SU-DHL-6 (cell line): ENCODE measurements at regions not wholly inside any gene's neighbourhood (a gene's known extent, or its start where the extent isn't known, plus 50 kb on each side); places are given as distances from the start of the nearest gene placed in this dataset.

ENCODE experiments used
- CTCF ChIP-seq: fragments of 200-600 bp; sonication (generic); IDR thresholded peaks from one replicate; pipeline ENCODE4 v1.5.1; 2017; ENCODE audit warnings: antibody characterized with exemption, mild to moderate bottlenecking, low read length, moderate library complexity; ENCODE audit not compliant: insufficient read depth, poor library complexity, severe bottlenecking
- EZH2phosphoT487 ChIP-seq: fragments of 200-600 bp; sonication (generic), shearing (Covaris generic); conservative IDR thresholded peaks from 2 replicates; pipeline ENCODE4 v1.6.1; 2018; ENCODE audit warnings: mild to moderate bottlenecking, antibody characterized with exemption, low read length, moderate library complexity, mixed read lengths

- TF ChIP-seq CTCF (no peak), EZH2phosphoT487 (no peak)
These were observed 493.8 kb downstream of the RPS29 start for GRCh38 chr14:49092345-49092744.
